NAMALWA (cell line): ENCODE measurements at regions not wholly inside any gene's neighbourhood (a gene's known extent, or its start where the extent isn't known, plus 50 kb on each side); places are given as distances from the start of the nearest gene placed in this dataset.

Experiments used
- DNase-seq: peaks from one replicate; pipeline ENCODE4 v3.0.0-alpha.2; 2015; ENCODE audit warnings: low spot score

GRCh38 chr3:176932433-176932832 lies 264.8 kb downstream of the TBL1XR1 start:
- no peak for DNase-seq

- DNase-seq, result no peak
These were observed 265.3 kb downstream of the TBL1XR1 start for GRCh38 chr3:176931991-176932390.

GRCh38 chr3:176930942-176931341 lies 266.3 kb downstream of the TBL1XR1 start:
- no peak for DNase-seq

GRCh38 chr3:176928582-176928931 lies 268.7 kb downstream of the TBL1XR1 start:
- DNase-seq, result no peak

- DNase-seq, result no peak
These were observed 269.3 kb downstream of the TBL1XR1 start for GRCh38 chr3:176927706-176928581.

GRCh38 chr3:176927280-176927679 lies 270.0 kb downstream of the TBL1XR1 start:
- DNase-seq, result no peak

- no peak for DNase-seq
These were observed 270.6 kb downstream of the TBL1XR1 start for GRCh38 chr3:176926688-176927087.

- DNase-seq, result no peak
These were observed 271.2 kb downstream of the TBL1XR1 start for GRCh38 chr3:176926034-176926433.

GRCh38 chr3:176920766-176921160 lies 276.5 kb downstream of the TBL1XR1 start:
- DNase-seq, result no peak

- no peak for DNase-seq
These were observed 277.2 kb downstream of the TBL1XR1 start for GRCh38 chr3:176919836-176920765.

- no peak for DNase-seq
These were observed 280.5 kb downstream of the TBL1XR1 start for GRCh38 chr3:176916777-176917176.

GRCh38 chr3:176914764-176915163 lies 282.5 kb downstream of the TBL1XR1 start:
- DNase-seq, result no peak

- DNase-seq, result no peak
These were observed 285.7 kb downstream of the TBL1XR1 start for GRCh38 chr3:176911579-176911978.

GRCh38 chr3:176909044-176909443 lies 288.2 kb downstream of the TBL1XR1 start:
- no peak for DNase-seq

- DNase-seq, result no peak
These were observed 291.0 kb downstream of the TBL1XR1 start for GRCh38 chr3:176906046-176906905.

GRCh38 chr3:176905331-176905730 lies 292.0 kb downstream of the TBL1XR1 start:
- DNase-seq, result no peak

- DNase-seq, result no peak
These were observed 292.8 kb downstream of the TBL1XR1 start for GRCh38 chr3:176904506-176904905.

GRCh38 chr3:176896640-176897039 lies 300.6 kb downstream of the TBL1XR1 start:
- DNase-seq, result peak; percentile 7

GRCh38 chr3:176896165-176896564 lies 301.1 kb downstream of the TBL1XR1 start:
- DNase-seq, result no peak

- DNase-seq, result no peak
These were observed 317.6 kb downstream of the TBL1XR1 start for GRCh38 chr3:176879710-176880109.

- DNase-seq, result no peak
These were observed 324.0 kb downstream of the TBL1XR1 start for GRCh38 chr3:176873261-176873660.

- DNase-seq, result peak; percentile 79
These were observed 324.5 kb downstream of the TBL1XR1 start for GRCh38 chr3:176872771-176873209.
